Tibial artery (tissue), 4 donors: ENCODE measurements at regions not wholly inside any gene's neighbourhood (a gene's known extent, or its start where the extent isn't known, plus 50 kb on each side); places are given as distances from the start of the nearest gene placed in this dataset.

Source experiments
- DNase-seq, 2 donors: peaks; one replicate each; pipeline ENCODE4 v3.0.0-alpha.2; 2019
- H3K27ac ChIP-seq, 2 donors: fragments of 200-600 bp; sonication (generic) in 1 of 2; 1 replicate in 1 of 2; 2 replicates in 1 of 2; pipeline ENCODE4 v1.5.1; 2018 to 2019; ENCODE audit warnings: mild to moderate bottlenecking in 1 of 2
- H3K27me3 ChIP-seq, 2 donors: fragments of 200-600 bp; sonication (generic) in 1 of 2; one replicate each; pipeline versions ENCODE4 v1.5.1 to v1.6.0; 2016 to 2019
- H3K36me3 ChIP-seq, 3 donors: fragments of 200-600 bp; sonication (generic) in 2 of 3; one replicate each; pipeline ENCODE4 v1.5.1; 2016 to 2019; ENCODE audit warnings: mild to moderate bottlenecking in 2 of 3
- H3K4me1 ChIP-seq, 4 donors: fragments of 200-600 bp; sonication (generic) in 2 of 4; 1 replicate in 3 of 4; 2 replicates in 1 of 4; pipeline ENCODE4 v1.5.1; 2016 to 2019
- H3K4me3 ChIP-seq, 2 donors: fragments of 200-600 bp; sonication (generic) in 1 of 2; 1 replicate in 1 of 2; 2 replicates in 1 of 2; pipeline ENCODE4 v1.5.1; 2018 to 2019; ENCODE audit warnings: mild to moderate bottlenecking in 2 of 2
- H3K9me3 ChIP-seq, 3 donors: fragments of 200-600 bp; sonication (generic) in 1 of 3; one replicate each; pipeline ENCODE4 v1.5.1; 2016 to 2019
- intact Hi-C: fragments of 100-400 bp; cut with DNase I; formaldehyde crosslinking; loops from one replicate; pipeline ENCODE4 v1.15.0; 2023; ENCODE audit warnings: low total_unique reads
- TF ChIP-seq, protein P1 (sequence below), 2 experiments: fragments of 200-600 bp in 1 of 2; fragments of 450-650 bp in 1 of 2; IDR thresholded peaks; one replicate each; pipeline ENCODE4 v1.5.1; 2017 to 2019; ENCODE audit warnings: antibody characterized with exemption in 2 of 2, mild to moderate bottlenecking in 1 of 2, moderate library complexity in 1 of 2

DNA sequence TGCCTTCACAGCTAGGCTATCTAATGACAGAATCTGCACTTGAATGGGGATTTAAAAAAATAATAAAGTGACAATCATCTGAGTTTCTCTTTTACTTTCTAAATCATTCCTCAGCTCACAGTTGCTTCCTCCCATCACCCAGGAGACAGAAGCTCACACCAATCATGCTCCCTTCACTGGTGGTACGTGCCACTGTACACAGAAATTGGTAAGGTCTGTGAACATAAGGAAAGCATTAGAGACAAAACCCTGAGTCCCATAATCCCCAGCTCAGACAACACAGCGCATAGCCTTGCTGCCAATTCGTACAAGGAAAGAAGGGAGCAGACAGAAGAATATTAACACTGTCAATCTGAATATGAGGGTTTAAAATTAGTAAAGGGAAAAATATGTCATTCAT is 133.1 kb downstream of the IDS start:
- no peak for DNase-seq
- no peaks in the 10 kb centered on the region for H3K27me3 ChIP-seq

GRCh38 chrX:149370097-149370496 is 135.0 kb downstream of the IDS start:
- intact Hi-C loops, result no loop called here
- H3K27me3 ChIP-seq, result no peaks in the 10 kb centered on the region
- no peaks in the 10 kb centered on the region for H3K36me3 ChIP-seq
- H3K27ac ChIP-seq, result no peak overlapping the region
- TF ChIP-seq, protein P1, sequence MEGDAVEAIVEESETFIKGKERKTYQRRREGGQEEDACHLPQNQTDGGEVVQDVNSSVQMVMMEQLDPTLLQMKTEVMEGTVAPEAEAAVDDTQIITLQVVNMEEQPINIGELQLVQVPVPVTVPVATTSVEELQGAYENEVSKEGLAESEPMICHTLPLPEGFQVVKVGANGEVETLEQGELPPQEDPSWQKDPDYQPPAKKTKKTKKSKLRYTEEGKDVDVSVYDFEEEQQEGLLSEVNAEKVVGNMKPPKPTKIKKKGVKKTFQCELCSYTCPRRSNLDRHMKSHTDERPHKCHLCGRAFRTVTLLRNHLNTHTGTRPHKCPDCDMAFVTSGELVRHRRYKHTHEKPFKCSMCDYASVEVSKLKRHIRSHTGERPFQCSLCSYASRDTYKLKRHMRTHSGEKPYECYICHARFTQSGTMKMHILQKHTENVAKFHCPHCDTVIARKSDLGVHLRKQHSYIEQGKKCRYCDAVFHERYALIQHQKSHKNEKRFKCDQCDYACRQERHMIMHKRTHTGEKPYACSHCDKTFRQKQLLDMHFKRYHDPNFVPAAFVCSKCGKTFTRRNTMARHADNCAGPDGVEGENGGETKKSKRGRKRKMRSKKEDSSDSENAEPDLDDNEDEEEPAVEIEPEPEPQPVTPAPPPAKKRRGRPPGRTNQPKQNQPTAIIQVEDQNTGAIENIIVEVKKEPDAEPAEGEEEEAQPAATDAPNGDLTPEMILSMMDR (IDR thresholded peaks at IDR 0.05), result no peak
- DNase-seq, result no peak
- no peaks in the 10 kb centered on the region for H3K4me1 ChIP-seq
- H3K4me3 ChIP-seq, result no peak overlapping the region
- H3K9me3 ChIP-seq, result no peaks in the 10 kb centered on the region

More for the DNA sequence above, 133.1 kb downstream of the IDS start:
- TF ChIP-seq, protein P1 (IDR thresholded peaks at IDR 0.05), result no peak
- H3K36me3 ChIP-seq, result no peaks in the 10 kb centered on the region
- H3K4me1 ChIP-seq, result no peaks in the 10 kb centered on the region
- H3K4me3 ChIP-seq, result no peak overlapping the region
- intact Hi-C loops, result no loop called here
- H3K27ac ChIP-seq, result no peak overlapping the region
- no peaks in the 10 kb centered on the region for H3K9me3 ChIP-seq

GRCh38 chrX:149365552-149365951 is 139.6 kb downstream of the IDS start:
- Histone ChIP-seq H3K36me3 (no peaks in the 10 kb centered on the region), H3K4me3 (no peak overlapping the region), H3K9me3 (no peaks in the 10 kb centered on the region), H3K27me3 (no peaks in the 10 kb centered on the region), H3K4me1 (no peaks in the 10 kb centered on the region), H3K27ac (no peak overlapping the region)
- DNase-seq, result no peak
- TF ChIP-seq, protein P1 (IDR thresholded peaks at IDR 0.05), result no peak
- intact Hi-C loops, result no loop called here

GRCh38 chrX:149365061-149365460 is 140.0 kb downstream of the IDS start:
- TF ChIP-seq, protein P1 (IDR thresholded peaks at IDR 0.05), result no peak
- Histone ChIP-seq H3K27ac (no peak overlapping the region), H3K4me1 (no peaks in the 10 kb centered on the region), H3K27me3 (no peaks in the 10 kb centered on the region), H3K4me3 (no peak overlapping the region), H3K9me3 (no peaks in the 10 kb centered on the region), H3K36me3 (no peaks in the 10 kb centered on the region)
- no peak for DNase-seq
- intact Hi-C loops, result no loop called here

DNA sequence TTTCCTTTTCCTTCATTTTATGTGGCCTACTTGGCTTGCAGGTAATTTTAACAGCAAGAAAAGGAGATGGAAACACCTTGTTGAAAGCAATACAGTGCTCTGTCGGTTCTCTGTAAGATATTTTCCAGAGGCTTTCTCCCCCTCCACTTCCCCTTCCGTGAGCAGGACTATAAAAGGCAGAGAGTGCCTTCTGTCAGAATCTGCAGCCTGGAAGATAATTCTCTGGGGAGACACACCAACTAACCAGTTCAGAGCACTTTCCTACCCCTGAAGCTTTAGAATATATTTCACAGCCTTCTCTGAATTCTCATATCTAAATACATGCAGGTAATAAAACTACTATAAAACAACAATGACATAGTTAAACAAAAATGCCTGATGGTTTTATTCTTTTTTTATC is 141.1 kb downstream of the IDS start:
- no peaks in the 10 kb centered on the region for H3K36me3 ChIP-seq
- H3K4me1 ChIP-seq, result no peaks in the 10 kb centered on the region
- peaks cover 0 to 5% (median 0%) of the 10 kb centered on the region in 3 donors for H3K9me3 ChIP-seq
- no peaks in the 10 kb centered on the region for H3K27me3 ChIP-seq
- TF ChIP-seq, protein P1 (IDR thresholded peaks at IDR 0.05), result no peak
- DNase-seq, result no peak
- no peak overlapping the region for H3K27ac ChIP-seq
- intact Hi-C loops, result no loop called here
- no peak overlapping the region for H3K4me3 ChIP-seq

DNA sequence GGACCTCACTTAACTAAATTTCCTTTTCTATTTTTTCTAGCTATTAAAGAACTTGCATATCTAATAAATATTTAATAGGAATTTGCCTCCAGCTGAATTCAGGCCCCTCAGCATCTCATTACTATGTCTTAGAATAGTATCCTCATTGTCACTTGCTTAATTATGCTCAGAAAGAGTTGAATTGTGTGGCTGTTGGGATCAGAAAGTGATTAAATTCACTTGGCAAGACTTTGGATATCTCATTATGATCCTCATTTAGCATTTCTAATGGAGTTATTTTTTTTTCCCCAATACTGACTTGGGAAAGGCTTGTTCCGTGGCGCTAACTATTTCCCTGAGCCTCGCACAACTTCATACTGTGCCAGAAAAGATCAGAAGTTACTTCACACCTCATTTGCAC is 158.8 kb downstream of the IDS start:
- Histone ChIP-seq H3K36me3 (no peaks in the 10 kb centered on the region), H3K4me1 (no peaks in the 10 kb centered on the region), H3K27ac (no peak overlapping the region), H3K27me3 (no peaks in the 10 kb centered on the region), H3K9me3 (no peaks in the 10 kb centered on the region), H3K4me3 (no peak overlapping the region)
- intact Hi-C loops, result no loop called here
- no peak for DNase-seq
- TF ChIP-seq, protein P1 (IDR thresholded peaks at IDR 0.05), result no peak
